ENCODE measurements at regions not wholly inside any gene's neighbourhood (a gene's known extent, or its start where the extent isn't known, plus 50 kb on each side); places are given as distances from the start of the nearest gene placed in this dataset.
"Not testable (repeated sequence)": the region's sequence is repeated elsewhere in the genome, so short reads cannot be mapped to it uniquely, and the experiment has no call there.

GRCh38 chr7:16089191-16089590, 332.1 kb downstream of the CRPPA start:
- DNase-seq (ENCODE audit: low read depth), result no peak

DNA sequence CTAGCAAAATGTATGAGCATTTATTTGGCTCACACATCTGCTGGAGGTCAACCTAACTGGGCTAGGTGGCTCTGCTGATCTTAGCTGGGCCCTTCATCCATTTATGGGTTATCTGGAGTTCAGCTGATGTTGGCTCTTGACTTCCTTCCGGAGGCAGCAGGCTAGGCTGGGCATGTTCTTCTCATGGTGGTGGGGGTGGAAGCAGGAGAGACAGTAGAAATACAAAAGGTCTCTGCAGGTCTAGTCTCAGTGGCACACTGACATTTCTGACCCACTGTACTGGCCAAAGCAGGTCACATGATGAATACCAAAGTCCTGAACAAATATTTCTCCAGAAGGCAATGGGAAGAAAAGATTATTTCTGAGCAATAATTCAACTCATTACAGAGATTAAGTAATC, 334.6 kb downstream of the CRPPA start:
- DNase-seq (ENCODE audit: low read depth), result no peak

DNA sequence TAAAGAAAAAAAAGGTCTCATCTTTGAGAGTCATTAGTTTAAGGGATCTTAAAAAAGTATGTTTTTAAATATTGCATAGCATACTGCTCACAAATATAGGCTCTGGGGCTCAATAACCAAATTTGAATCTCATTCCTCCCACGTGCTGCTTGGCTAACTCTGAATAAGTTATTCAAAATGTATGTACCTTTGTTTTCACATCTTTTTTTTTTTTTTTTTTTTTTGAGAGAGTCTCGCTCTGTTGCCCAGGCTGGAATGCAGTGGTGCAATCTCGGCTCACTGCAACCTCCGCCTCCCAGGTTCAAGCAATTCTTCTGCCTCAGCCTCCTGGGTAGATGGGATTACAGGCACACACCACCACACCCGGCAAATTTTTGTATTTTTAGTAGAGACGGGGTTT, 335.6 kb downstream of the CRPPA start:
- DNase-seq (ENCODE audit: low read depth), result not testable (repeated sequence)

DNA sequence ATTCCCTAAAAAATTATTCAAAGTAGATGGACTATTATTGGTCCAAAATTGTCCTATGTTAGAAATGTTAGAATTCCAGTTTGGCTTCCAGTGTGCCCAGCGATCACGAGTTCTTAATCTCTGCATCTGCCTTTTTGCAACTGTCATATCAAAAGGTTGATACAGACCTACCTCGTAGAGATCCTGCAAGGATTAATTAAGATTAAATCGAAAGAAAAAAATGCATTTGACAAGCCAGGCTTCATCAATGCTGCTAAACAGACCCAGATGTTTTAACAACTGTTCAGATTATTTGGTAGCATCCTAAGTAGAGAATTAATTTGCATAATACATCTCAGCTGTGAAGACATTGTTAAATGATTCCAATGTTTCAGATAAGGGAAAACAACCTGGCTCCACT, 336.5 kb downstream of the CRPPA start:
- no peak for DNase-seq (ENCODE audit: low read depth)

DNA sequence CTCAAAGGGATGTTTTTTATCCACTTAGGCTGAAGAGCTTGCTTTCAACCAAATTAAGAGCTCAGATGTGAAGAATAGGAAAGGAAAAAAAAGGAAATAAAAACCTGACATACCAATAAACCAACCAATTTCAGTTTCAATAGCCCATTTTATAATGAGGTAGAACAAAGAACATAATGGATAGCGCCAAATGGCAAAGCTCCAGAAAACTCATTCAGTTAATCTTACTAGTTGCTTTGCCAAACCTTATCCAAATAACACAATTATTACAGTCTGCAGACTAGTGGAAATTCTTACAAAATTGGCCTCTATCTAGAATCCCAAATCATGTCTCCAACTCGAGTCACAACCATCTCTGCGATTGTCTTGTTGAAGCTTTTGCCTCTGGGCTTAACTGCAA, 337.0 kb downstream of the CRPPA start:
- DNase-seq (ENCODE audit: low read depth), result no peak

DNA sequence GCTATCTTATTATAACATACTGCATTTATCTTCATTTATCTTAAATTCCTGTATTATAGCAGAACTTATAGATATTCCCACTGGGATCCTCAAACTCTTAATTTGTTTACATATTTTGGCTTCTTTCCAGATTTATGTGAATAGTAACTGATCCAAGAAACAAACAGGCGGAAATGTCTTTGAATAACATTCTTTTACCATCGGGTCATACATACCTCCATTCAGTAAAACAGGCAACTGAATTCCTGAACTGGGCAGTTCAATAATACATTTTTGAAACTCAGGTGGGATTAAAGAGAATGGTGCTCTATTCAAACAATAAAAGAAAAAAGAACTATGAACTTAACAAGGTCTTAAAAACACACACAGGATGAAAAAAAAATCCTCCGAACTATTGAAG, 337.4 kb downstream of the CRPPA start:
- no peak for DNase-seq (ENCODE audit: low read depth)

DNA sequence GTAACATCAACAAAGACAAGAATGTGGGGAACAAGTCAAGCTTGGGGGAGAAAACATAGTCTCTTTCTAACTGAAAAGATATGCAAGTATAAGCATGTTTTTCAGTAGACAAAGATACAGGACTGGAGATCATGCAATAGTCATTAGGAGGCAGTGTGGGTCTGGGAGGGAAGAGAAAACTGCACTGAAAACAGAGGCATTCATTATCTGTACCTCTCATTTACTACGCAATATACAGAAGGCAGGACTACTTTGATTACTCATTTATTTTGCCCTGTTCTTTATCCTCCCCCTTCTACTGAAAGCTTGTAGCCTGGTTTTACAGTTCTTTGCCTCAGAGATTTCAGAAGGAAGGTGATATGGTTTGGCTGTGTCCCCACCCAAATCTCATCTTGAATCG, 341.2 kb downstream of the CRPPA start:
- DNase-seq (ENCODE audit: low read depth), result no peak

- DNase-seq (ENCODE audit: low read depth), result no peak
Observed at GRCh38 chr7:16079723-16080122, 341.6 kb downstream of the CRPPA start.

DNA sequence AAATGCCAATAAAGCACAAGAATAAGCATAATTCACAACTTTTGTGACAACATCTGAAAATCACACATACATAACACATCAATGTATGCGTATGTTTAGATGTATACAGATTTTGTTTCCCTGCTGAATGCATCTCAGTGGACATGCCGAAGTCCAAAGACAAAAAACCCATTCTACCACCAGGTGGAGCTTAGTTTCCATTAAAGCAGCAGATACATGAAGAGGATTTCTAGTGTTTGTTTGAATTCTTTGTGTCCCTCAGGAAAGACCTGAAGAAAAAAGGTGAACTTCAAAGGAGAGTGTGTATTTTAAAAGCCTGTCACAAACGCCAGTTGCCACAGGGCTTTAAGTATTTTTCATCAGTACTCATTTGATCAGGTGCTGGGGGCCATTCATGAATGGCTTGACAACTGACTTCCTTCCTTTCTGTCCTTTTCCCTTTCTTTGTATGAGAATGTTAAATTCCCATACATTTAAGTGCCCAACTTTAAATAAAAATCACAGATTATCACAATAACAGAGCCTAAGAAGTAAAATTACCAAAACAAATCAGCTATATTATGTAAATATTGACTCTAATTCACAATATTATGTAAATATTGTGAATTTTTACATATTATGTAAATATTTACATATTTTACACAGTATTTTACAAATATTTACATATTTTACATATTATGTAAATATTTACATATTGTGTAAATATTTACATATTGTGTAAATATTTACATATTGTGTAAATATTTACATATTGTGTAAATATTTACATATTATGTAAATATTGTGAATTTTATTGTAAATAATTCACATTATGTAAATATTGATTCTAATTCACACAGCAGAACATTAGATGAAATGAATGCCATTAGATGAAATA, 343.0 kb downstream of the CRPPA start:
- DNase-seq (ENCODE audit: low read depth), result no peak

DNA sequence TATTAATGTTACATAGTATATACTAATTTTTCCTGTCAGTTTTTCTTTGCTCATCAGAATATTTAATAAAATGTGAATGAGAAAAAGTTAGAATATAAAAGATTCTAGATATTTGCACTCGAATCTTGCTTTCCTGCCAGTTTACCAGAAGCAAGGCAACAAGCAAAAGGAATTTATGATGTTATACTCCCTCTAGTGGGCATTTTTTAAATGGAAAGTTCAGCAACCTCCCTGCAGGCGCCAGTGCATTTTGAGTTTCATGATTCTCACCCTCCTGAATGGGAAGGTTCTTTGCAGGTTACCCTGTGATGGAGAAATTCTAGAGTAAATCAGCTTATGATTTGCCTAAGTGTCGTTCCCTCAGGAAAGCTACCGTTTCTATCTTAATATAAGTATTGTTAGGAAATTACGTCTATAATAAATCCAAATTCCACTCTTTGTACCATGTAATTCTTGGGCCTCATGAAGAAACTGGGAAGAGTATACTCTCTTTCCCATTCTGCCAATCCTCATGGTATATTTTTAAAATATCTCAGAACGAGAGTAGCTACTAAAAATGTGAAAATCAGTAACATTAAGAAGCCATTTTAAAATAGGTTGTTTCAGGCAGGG, 350.0 kb downstream of the CRPPA start:
- no peak for DNase-seq (ENCODE audit: low read depth)

DNA sequence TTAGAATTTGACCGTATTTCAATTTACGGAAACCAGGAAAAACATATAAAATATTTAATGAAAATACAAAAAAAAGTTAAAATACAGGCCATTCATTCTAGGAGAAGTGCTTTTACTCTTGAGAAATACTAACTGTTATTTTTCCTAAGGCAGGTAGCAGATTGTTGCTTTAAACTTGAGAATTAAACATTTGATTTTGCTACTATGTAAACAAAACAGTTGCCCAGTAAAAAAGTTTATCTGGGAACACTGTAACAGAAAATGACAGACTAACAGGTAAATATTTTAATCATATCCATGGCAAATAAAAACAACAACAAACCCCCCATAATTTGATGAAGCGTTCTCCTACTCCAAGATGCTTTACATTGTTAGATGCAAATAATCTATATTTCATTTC, 350.5 kb downstream of the CRPPA start:
- DNase-seq (ENCODE audit: low read depth), result no peak

DNA sequence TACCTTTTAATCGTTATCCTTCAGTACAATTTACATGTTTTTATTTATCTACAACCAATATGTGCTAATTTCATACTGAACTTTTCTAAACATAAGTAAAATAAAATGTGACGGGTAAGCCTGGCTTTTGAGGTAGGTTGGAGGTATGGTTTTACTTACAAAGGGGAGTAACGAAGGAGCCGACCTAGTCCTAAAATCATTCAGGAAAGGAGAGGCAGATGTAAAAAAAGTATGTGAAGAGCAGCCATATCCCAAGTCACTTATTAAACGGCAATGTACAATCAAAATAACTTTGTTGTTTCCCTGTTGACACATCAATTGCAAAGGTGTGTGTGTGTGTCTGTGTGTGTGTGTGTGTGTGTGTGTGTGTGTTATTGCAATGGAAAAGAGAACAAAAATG, 351.3 kb downstream of the CRPPA start:
- no peak for DNase-seq (ENCODE audit: low read depth)

DNA sequence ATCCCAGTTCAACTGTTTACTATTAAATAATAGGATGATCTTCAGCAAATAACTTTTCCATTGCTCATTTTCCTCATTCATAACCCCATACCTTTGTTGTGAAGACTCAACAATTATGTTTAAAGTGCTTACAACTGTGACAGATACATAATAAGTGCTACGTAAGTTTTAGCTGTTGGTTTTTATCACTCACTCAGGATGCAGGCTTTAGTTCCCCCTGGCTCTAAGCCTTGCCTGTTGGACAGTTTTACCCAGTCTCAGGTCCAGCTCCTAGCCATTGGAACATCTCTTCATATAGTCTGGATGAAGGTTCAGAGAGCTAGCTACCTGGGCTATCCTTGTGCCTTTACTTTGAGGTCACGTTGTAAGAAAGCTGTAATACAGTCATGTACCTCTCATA, 353.2 kb downstream of the CRPPA start:
- DNase-seq (ENCODE audit: low read depth), result no peak

- no peak for DNase-seq (ENCODE audit: low read depth)
Observed at GRCh38 chr7:16067711-16068110, 353.6 kb downstream of the CRPPA start.

- no peak for DNase-seq (ENCODE audit: low read depth)
Observed at GRCh38 chr7:16066805-16067459, 354.4 kb downstream of the CRPPA start.

GRCh38 chr7:16065939-16066338, 355.4 kb downstream of the CRPPA start:
- DNase-seq (ENCODE audit: low read depth), result no peak

- no peak for DNase-seq (ENCODE audit: low read depth)
Observed at GRCh38 chr7:16063716-16064675, 357.3 kb downstream of the CRPPA start.

GRCh38 chr7:16063221-16063620, 358.1 kb downstream of the CRPPA start:
- DNase-seq (ENCODE audit: low read depth), result no peak

DNA sequence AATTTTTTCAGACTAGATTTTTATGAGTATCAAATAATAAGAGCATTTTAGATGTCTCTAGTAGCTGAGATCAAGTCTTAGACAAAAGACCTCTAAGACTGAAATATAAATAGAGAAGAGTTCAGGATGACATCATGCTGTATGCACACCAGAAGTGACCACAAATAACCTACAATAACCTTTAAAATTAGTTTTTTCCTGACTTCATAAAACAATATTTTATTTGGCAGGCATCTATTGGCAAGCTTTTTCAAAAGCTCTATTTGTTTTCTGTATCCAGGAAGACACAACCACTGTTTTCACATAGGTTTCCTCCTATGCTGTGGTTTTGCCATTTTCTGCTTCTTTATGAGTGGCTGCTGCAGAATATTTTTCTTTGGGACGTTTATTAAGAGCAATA, 359.1 kb downstream of the CRPPA start:
- DNase-seq (ENCODE audit: low read depth), result no peak

- DNase-seq (ENCODE audit: low read depth), result no peak
Observed at GRCh38 chr7:16061630-16062029, 359.7 kb downstream of the CRPPA start.

DNA sequence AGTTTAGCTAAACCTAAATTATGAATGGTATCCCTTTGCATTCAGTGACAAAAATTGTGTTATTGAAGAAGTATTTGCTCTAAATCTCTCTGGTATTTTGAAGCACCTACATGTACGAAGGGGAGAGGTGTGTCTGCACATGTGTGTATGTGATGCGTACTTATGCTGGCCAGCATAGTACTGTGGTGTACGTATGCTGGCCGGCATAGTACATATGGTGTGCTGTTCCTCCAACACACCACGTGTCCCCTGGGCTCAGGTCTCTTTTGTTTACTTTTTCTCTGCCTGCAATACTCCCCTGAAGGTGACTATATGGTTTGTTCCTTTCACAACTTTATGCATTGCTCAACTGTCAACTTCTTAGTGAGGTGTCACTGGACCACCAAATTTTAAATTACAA, 360.3 kb downstream of the CRPPA start:
- DNase-seq (ENCODE audit: low read depth), result no peak

DNA sequence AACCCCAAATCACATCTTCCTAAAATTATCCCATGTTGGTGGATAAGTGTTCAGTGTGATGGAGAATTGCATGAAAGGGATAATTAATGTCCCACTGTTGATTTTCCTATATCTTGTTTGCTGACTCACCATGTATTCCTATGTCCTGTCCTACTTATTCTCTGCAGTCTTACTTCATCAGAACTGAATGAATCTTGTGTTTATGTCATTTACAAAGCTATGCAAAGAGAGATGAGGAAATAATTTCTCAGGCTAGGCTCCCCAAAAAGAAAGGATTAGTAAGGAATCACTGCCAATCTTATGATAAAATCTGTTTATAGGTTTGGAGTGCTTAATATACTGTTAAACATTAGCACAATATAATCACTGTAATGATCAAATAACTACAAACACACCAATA, 360.8 kb downstream of the CRPPA start:
- no peak for DNase-seq (ENCODE audit: low read depth)
